ENCODE measurements at regions not wholly inside any gene's neighbourhood (a gene's known extent, or its start where the extent isn't known, plus 50 kb on each side); places are given as distances from the start of the nearest gene placed in this dataset.

- ATAC-seq (no peak), DNase-seq (ENCODE audit: extremely low read depth in 1 of 4, low spot score in 3 of 4) (no peak), FAIRE-seq (no peak)
- ChIA-PET CTCF (ENCODE audit: low intra/inter-chr PET ratio) (no interaction called here), POLR2A (interaction anchor here (1.1 kb wide), 1 partner anchor 19 kb away, joined by 3 read pairs; no protein-coding TSS in a partner anchor)
- Histone ChIP-seq H3K9me3 (replicated peaks; ENCODE audit: control insufficient read depth, insufficient read depth, low read depth, low read length) (no peaks in the 10 kb centered on the region), H4K20me1 (replicated peaks; ENCODE audit: control insufficient read depth, insufficient read depth, low read length) (no peaks in the 10 kb centered on the region), H3K9me1 (ENCODE audit: control insufficient read depth, insufficient read depth, low read length) (no peaks in the 10 kb centered on the region), H3K4me1 (replicated peaks in 1 of 2; ENCODE audit: control insufficient read depth in 2 of 2, insufficient read depth in 2 of 2, low read length in 2 of 2) (no peaks in the 10 kb centered on the region), H3K4me2 (ENCODE audit: insufficient read depth, low read length) (no peak overlapping the region), H3K9ac (ENCODE audit: insufficient read depth in 1 of 2, low read depth in 2 of 2, low read length in 2 of 2) (no peak overlapping the region), H2AFZ (ENCODE audit: low read depth, low read length) (no peak overlapping the region), H3K27ac (ENCODE audit: extremely low read depth, low read depth, low read length) (no peak overlapping the region), H3K36me3 (ENCODE audit: control insufficient read depth, insufficient read depth, low read length) (no peaks in the 10 kb centered on the region), H3K79me2 (ENCODE audit: control insufficient read depth, insufficient read depth, low read length) (no peaks in the 10 kb centered on the region), H3K4me3 (no peak overlapping the region), H3K27me3 (ENCODE audit: control insufficient read depth in 2 of 2, insufficient read depth in 2 of 2, low read length in 2 of 2) (no peaks in the 10 kb centered on the region)
- intact Hi-C loops (cut with micrococcal nuclease), result no loop called here
- BruUV-seq (replicated peaks), result no TSS peak
- in situ Hi-C loops (cut with MboI), result no loop called here
- 48% methylated on average over 1 of the region's 1 CpG for WGBS (ENCODE audit: insufficient coverage, low coverage, missing lambda C conversion rate)
- TF ChIP-seq ZSCAN29 (IDR thresholded peaks at IDR 0.05), result no peak
- peak; percentile 59 for TF ChIP-seq MAFG (tag; conservative IDR thresholded peaks at IDR 0.05)
- no peak for TF ChIP-seq CCAR2 (IDR thresholded peaks at IDR 0.05; ENCODE audit: low read depth, low read length)
- 0 out of 2 replicates have a peak, but pooled peaks have one; percentile 21 for TF ChIP-seq C11orf30 (IDR thresholded peaks at IDR 0.05; ENCODE audit: low read depth)
- peak; percentile 59 for TF ChIP-seq ZNF316 (IDR thresholded peaks at IDR 0.05)
- TF ChIP-seq NFE2 (IDR thresholded peaks at IDR 0.05; ENCODE audit: low read depth), result 0 out of 2 replicates have a peak, but pooled peaks have one; percentile 16
- TF ChIP-seq ZNF133 (CRISPR knock-in tag; IDR thresholded peaks at IDR 0.05), result no peak
- no peak for TF ChIP-seq ZNF57 (CRISPR knock-in tag; IDR thresholded peaks at IDR 0.05)
- no peak for TF ChIP-seq TCF15 (CRISPR knock-in tag; IDR thresholded peaks at IDR 0.05)
These were observed 1531.5 kb upstream of the B3GALT2 start for GRCh38 chr1:194717941-194718340.

Measured in K562 (cell line).